ENCODE measurements at regions not wholly inside any gene's neighbourhood (a gene's known extent, or its start where the extent isn't known, plus 50 kb on each side); places are given as distances from the start of the nearest gene placed in this dataset.

GRCh38 chr4:130056286-130056685 is 960.3 kb downstream of the C4orf33 start:
- TF ChIP-seq CTCF (IDR thresholded peaks at IDR 0.05) (no peak), ZFX (IDR thresholded peaks at IDR 0.05; ENCODE audit: borderline replicate concordance) (no peak)
